GM21619 (cell line): ENCODE measurements at regions not wholly inside any gene's neighbourhood (a gene's known extent, or its start where the extent isn't known, plus 50 kb on each side); places are given as distances from the start of the nearest gene placed in this dataset.
"Not testable (repeated sequence)": the region's sequence is repeated elsewhere in the genome, so short reads cannot be mapped to it uniquely, and the experiment has no call there.

Experiments used
- ATAC-seq: cut with Tn5 transposase; IDR thresholded peaks from one replicate; pipeline ENCODE4 v1.9.1; 2021; ENCODE audit not compliant: unreplicated experiment

- no peak for ATAC-seq
These were observed 257.6 kb downstream of the KLF13 start for GRCh38 chr15:31584195-31584594.

- no peak for ATAC-seq
These were observed 258.6 kb downstream of the KLF13 start for GRCh38 chr15:31585240-31585639.

GRCh38 chr15:31586841-31587240, 260.2 kb downstream of the KLF13 start:
- no peak for ATAC-seq

- ATAC-seq, result no peak
These were observed 260.9 kb downstream of the KLF13 start for GRCh38 chr15:31587583-31587982.

GRCh38 chr15:31590609-31591008, 264.0 kb downstream of the KLF13 start:
- no peak for ATAC-seq

- ATAC-seq, result no peak
These were observed 265.3 kb downstream of the KLF13 start for GRCh38 chr15:31591908-31592307.

GRCh38 chr15:31597466-31597865, 270.8 kb downstream of the KLF13 start:
- ATAC-seq, result no peak

GRCh38 chr15:31598620-31599019, 272.0 kb downstream of the KLF13 start:
- ATAC-seq, result no peak

- ATAC-seq, result no peak
These were observed 278.9 kb downstream of the KLF13 start for GRCh38 chr15:31605467-31605931.

- ATAC-seq, result no peak
These were observed 279.6 kb downstream of the KLF13 start for GRCh38 chr15:31606194-31606669.

- ATAC-seq, result no peak
These were observed 280.4 kb downstream of the KLF13 start for GRCh38 chr15:31606931-31607497.

- no peak for ATAC-seq
These were observed 281.0 kb downstream of the KLF13 start for GRCh38 chr15:31607656-31608055.

GRCh38 chr15:31609258-31609681, 282.6 kb downstream of the KLF13 start:
- no peak for ATAC-seq

- no peak for ATAC-seq
These were observed 283.3 kb downstream of the KLF13 start for GRCh38 chr15:31609906-31610305.

GRCh38 chr15:31615643-31616415, 289.2 kb downstream of the KLF13 start:
- no peak for ATAC-seq

- ATAC-seq, result not testable (repeated sequence)
These were observed 296.7 kb downstream of the KLF13 start for GRCh38 chr15:31623297-31623696.

GRCh38 chr15:31624115-31624514, 297.5 kb downstream of the KLF13 start:
- not testable (repeated sequence) for ATAC-seq

GRCh38 chr15:31635715-31636114, 309.1 kb downstream of the KLF13 start:
- not testable (repeated sequence) for ATAC-seq

- ATAC-seq, result not testable (repeated sequence)
These were observed 310.3 kb downstream of the KLF13 start for GRCh38 chr15:31636911-31637310.

- ATAC-seq, result not testable (repeated sequence)
These were observed 317.3 kb downstream of the KLF13 start for GRCh38 chr15:31643955-31644354.

GRCh38 chr15:31644761-31645160, 318.1 kb downstream of the KLF13 start:
- ATAC-seq, result not testable (repeated sequence)

- not testable (repeated sequence) for ATAC-seq
These were observed 320.7 kb downstream of the KLF13 start for GRCh38 chr15:31647337-31647826.
